HFFc6 (cell line): ENCODE measurements at regions not wholly inside any gene's neighbourhood (a gene's known extent, or its start where the extent isn't known, plus 50 kb on each side); places are given as distances from the start of the nearest gene placed in this dataset.

Experiments used
- DNase-seq: peaks from one replicate; pipeline ENCODE4 v3.0.0-alpha.2; 2018
- H3K27ac Mint-ChIP-seq: 2 replicates; pipeline ENCODE4 v1.8.0; 2020; ENCODE audit warnings: mild to moderate bottlenecking, mixed read lengths
- H3K27me3 Mint-ChIP-seq: 2 replicates; pipeline ENCODE4 v1.8.0; 2021; ENCODE audit warnings: mild to moderate bottlenecking, moderate library complexity, mixed read lengths; ENCODE audit not compliant: insufficient read depth
- H3K36me3 Mint-ChIP-seq: 2 replicates; pipeline ENCODE4 v1.8.0; 2021; ENCODE audit warnings: low read depth, mixed read lengths
- H3K4me1 Mint-ChIP-seq: 2 replicates; pipeline ENCODE4 v1.8.0; 2020; ENCODE audit warnings: low read depth, mixed read lengths
- H3K4me3 Mint-ChIP-seq: 2 replicates; pipeline ENCODE4 v1.8.0; 2020; ENCODE audit warnings: mild to moderate bottlenecking, moderate library complexity, mixed read lengths
- H3K9me3 Mint-ChIP-seq: 2 replicates; pipeline ENCODE4 v1.8.0; 2020; ENCODE audit warnings: mild to moderate bottlenecking, mixed read lengths
- CTCF ChIP-seq: fragments of 200-600 bp; sonication (generic); IDR thresholded peaks from 2 replicates; pipeline ENCODE4 v1.5.0; 2021; ENCODE audit warnings: antibody characterized with exemption, mild to moderate bottlenecking

GRCh38 chr4:10898072-10898471 lies 213.5 kb upstream of the CLNK start:
- Mint-ChIP-seq H3K4me1 (no peaks in the 10 kb centered on the region), H3K27me3 (no peaks in the 10 kb centered on the region; the same call in 1 of the 2 replicates), H3K27ac (no peak overlapping the region), H3K36me3 (no peaks in the 10 kb centered on the region), H3K4me3 (no peak overlapping the region), H3K9me3 (peaks cover 36% of the 10 kb centered on the region)
- DNase-seq = no peak
- TF ChIP-seq CTCF = no peak

DNA sequence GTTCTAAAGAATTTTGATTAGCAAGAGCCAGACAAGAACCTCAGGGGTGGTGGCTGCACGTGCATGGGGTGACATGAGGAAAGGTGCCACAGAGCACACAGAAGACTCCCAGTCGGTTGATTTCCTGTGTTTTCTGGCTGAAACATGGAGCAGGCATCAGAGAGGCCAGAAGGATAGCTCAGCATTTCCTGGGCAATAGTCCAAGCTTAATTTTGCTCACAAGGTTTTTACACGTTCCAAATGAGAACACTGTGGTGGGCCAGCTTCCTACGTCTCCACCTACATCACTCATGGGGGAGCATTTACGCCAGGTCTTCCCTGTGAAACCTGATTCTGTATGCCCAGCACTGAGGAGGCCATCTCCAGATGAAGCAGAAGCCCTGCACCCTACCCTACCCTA lies 212.5 kb upstream of the CLNK start:
- Mint-ChIP-seq H3K4me1 (no peaks in the 10 kb centered on the region), H3K27me3 (no peaks in the 10 kb centered on the region; the same call in 1 of the 2 replicates), H3K9me3 (peaks cover 35% of the 10 kb centered on the region), H3K4me3 (no peak overlapping the region), H3K36me3 (no peaks in the 10 kb centered on the region), H3K27ac (no peak overlapping the region)
- no peak for DNase-seq
- TF ChIP-seq CTCF = no peak

GRCh38 chr4:10893395-10893794 lies 208.8 kb upstream of the CLNK start:
- no peak for TF ChIP-seq CTCF
- Mint-ChIP-seq H3K9me3 (peaks cover 36% of the 10 kb centered on the region), H3K27me3 (peaks cover 2% of the 10 kb centered on the region)

GRCh38 chr4:10891866-10892265 lies 207.3 kb upstream of the CLNK start:
- H3K4me1 Mint-ChIP-seq = no peaks in the 10 kb centered on the region
- DNase-seq = no peak
- peaks cover 2% of the 10 kb centered on the region for H3K27me3 Mint-ChIP-seq
- H3K9me3 Mint-ChIP-seq = peaks cover 29% of the 10 kb centered on the region
- no peaks in the 10 kb centered on the region for H3K36me3 Mint-ChIP-seq
- no peak overlapping the region for H3K4me3 Mint-ChIP-seq
- no peak for TF ChIP-seq CTCF
- no peak overlapping the region for H3K27ac Mint-ChIP-seq

More at GRCh38 chr4:10893395-10893794, 208.8 kb upstream of the CLNK start:
- Mint-ChIP-seq H3K4me1 (no peaks in the 10 kb centered on the region), H3K4me3 (no peak overlapping the region), H3K36me3 (no peaks in the 10 kb centered on the region), H3K27ac (no peak overlapping the region)
- DNase-seq = no peak

- Mint-ChIP-seq H3K36me3 (no peaks in the 10 kb centered on the region), H3K27ac (no peak overlapping the region), H3K4me3 (no peak overlapping the region), H3K27me3 (peaks cover 2% of the 10 kb centered on the region), H3K9me3 (peaks cover 17% of the 10 kb centered on the region), H3K4me1 (no peaks in the 10 kb centered on the region)
- no peak for TF ChIP-seq CTCF
- DNase-seq = no peak
Observed at GRCh38 chr4:10889819-10890218, 205.3 kb upstream of the CLNK start.
